Body of pancreas (tissue), 4 donors: ENCODE measurements at regions not wholly inside any gene's neighbourhood (a gene's known extent, or its start where the extent isn't known, plus 50 kb on each side); places are given as distances from the start of the nearest gene placed in this dataset.

Experiments
- CTCF ChIP-seq, 7 experiments: fragments of 450-650 bp in 4 of 7; fragments of 200-600 bp in 3 of 7; sonication (generic) in 3 of 7; IDR thresholded peaks; one replicate each; pipeline ENCODE4 v1.5.1; 2016 to 2019; ENCODE audit warnings: antibody characterized with exemption in 7 of 7
- POLR2A ChIP-seq, 3 donors: fragments of 450-650 bp; IDR thresholded peaks; one replicate each; pipeline ENCODE4 v1.6.1; 2016; ENCODE audit warnings: antibody characterized with exemption in 3 of 3, mild to moderate bottlenecking in 2 of 3

- TF ChIP-seq CTCF (IDR thresholded peaks at IDR 0.05), result no peak
- no peak for TF ChIP-seq POLR2A (IDR thresholded peaks at IDR 0.05)
These were observed 544.4 kb upstream of the JAG1 start for GRCh38 chr20:11218173-11218680.
